OCI-LY7 (cell line): ENCODE measurements at regions not wholly inside any gene's neighbourhood (a gene's known extent, or its start where the extent isn't known, plus 50 kb on each side); places are given as distances from the start of the nearest gene placed in this dataset.

Experiments
- BruUV-seq: library from RNA; stranded (reverse); fragments of 400-500 nt; replicated peaks from 2 replicates; lab custom pipeline; 2021; lab: Mats Ljungman, UMichigan
- CTCF ChIA-PET: fragments of 300-600 bp; sonication (Branson Sonifier 250); formaldehyde crosslinking; loops from one replicate; lab custom pipeline; 2022; ENCODE audit warnings: antibody characterized with exemption; ENCODE audit not compliant: unreplicated experiment; lab: Charles Lee
- POLR2A ChIA-PET: fragments of 300-600 bp; sonication (Branson Sonifier 250); formaldehyde crosslinking; loops from one replicate; lab custom pipeline; 2022; ENCODE audit warnings: antibody characterized with exemption; lab: Charles Lee
- DNase-seq: peaks from one replicate; pipeline ENCODE4 v3.0.0-alpha.2; 2015; ENCODE audit warnings: low spot score
- H2AFZ ChIP-seq: fragments of 200-600 bp; sonication (generic), shearing (Covaris generic); 2 replicates; pipeline ENCODE4 v1.6.1; 2014; ENCODE audit warnings: mild to moderate bottlenecking, antibody characterized with exemption, low read length, moderate library complexity
- H3K27ac ChIP-seq: fragments of 200-600 bp; sonication (generic); 2 replicates; pipeline ENCODE4 v1.5.1; 2014; ENCODE audit warnings: mixed run types, low read depth, mild to moderate bottlenecking, moderate library complexity, low read length, inconsistent platforms; ENCODE audit not compliant: poor library complexity, severe bottlenecking
- H3K36me3 ChIP-seq: fragments of 200-600 bp; sonication (generic); 2 replicates; pipeline ENCODE4 v1.6.1; 2014; ENCODE audit warnings: mild to moderate bottlenecking, antibody characterized with exemption, low read length, moderate library complexity, mixed read lengths; ENCODE audit not compliant: insufficient read depth
- H3K4me1 ChIP-seq: fragments of 200-600 bp; sonication (generic); 2 replicates; pipeline ENCODE4 v1.5.1; 2014; ENCODE audit warnings: mild to moderate bottlenecking, low read length; ENCODE audit not compliant: insufficient read depth, poor library complexity, severe bottlenecking
- H3K4me2 ChIP-seq: fragments of 200-600 bp; sonication (generic); 2 replicates; pipeline ENCODE4 v1.6.1; 2014; ENCODE audit warnings: mild to moderate bottlenecking, low read length
- H3K4me3 ChIP-seq: fragments of 200-600 bp; sonication (generic); 2 replicates; pipeline ENCODE4 v1.5.1; 2014; ENCODE audit warnings: mild to moderate bottlenecking, low read depth, low read length; ENCODE audit not compliant: poor library complexity, severe bottlenecking
- H3K79me2 ChIP-seq: fragments of 200-600 bp; sonication (generic); 2 replicates; pipeline ENCODE4 v1.6.1; 2016; ENCODE audit warnings: low read depth, mild to moderate bottlenecking, low read length, moderate library complexity, mixed read lengths; ENCODE audit not compliant: insufficient read depth
- H3K9me2 ChIP-seq: fragments of 200-600 bp; sonication (generic); 2 replicates; pipeline ENCODE4 v1.6.1; 2016; ENCODE audit warnings: mild to moderate bottlenecking, low read length, mixed read lengths; ENCODE audit not compliant: insufficient read depth
- H3K9me3 ChIP-seq: fragments of 200-600 bp; sonication (generic); 2 replicates; pipeline ENCODE4 v1.6.1; 2014; ENCODE audit warnings: mild to moderate bottlenecking, mixed run types, low read length, mixed read lengths
- H4K20me1 ChIP-seq: fragments of 200-600 bp; sonication (generic); 2 replicates; pipeline ENCODE4 v1.6.1; 2014; ENCODE audit warnings: mild to moderate bottlenecking, antibody characterized with exemption, low read length, moderate library complexity, mixed read lengths; ENCODE audit not compliant: insufficient read depth
- EZH2phosphoT487 ChIP-seq: fragments of 200-600 bp; sonication (generic); IDR thresholded peaks from 2 replicates; pipeline ENCODE4 v1.6.1; 2018; ENCODE audit warnings: low read depth, borderline replicate concordance, mild to moderate bottlenecking, mixed run types, antibody characterized with exemption, low read length, moderate library complexity, mixed read lengths
- intact Hi-C: fragments of 100-400 bp; cut with micrococcal nuclease; formaldehyde crosslinking; loops from one replicate; pipeline ENCODE4 v1.10.0; 2022; ENCODE audit not compliant: unreplicated experiment
- TF ChIP-seq, protein P1 (sequence below): fragments of 200-600 bp; sonication (generic); conservative IDR thresholded peaks from 2 replicates; pipeline ENCODE4 v1.5.1; 2014; ENCODE audit warnings: mild to moderate bottlenecking, antibody characterized with exemption, low read length, moderate library complexity, mixed read lengths

DNA sequence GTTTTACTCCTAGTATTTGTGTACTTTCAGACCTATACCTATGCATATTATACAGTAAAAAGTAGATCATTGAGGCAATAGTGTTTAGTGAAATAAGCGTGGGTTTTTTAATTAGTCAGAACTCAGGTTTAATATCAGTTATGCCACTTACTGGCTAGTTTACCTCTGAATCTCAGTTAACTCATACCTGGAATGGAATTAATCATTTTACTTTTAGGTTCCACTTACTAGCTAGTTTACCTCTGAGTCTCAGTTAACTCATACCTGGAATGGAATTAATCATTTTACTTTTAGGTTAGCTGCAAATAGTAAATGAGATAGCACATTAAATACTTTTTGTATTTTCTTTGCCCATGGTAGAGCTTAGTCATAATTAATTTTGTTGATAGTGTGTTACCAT, 475.7 kb downstream of the CCER1 start:
- Histone ChIP-seq H3K4me3 (no peak overlapping the region), H3K9me3 (no peaks in the 10 kb centered on the region), H4K20me1 (no peaks in the 10 kb centered on the region), H2AFZ (no peak overlapping the region), H3K4me1 (no peaks in the 10 kb centered on the region), H3K36me3 (no peaks in the 10 kb centered on the region), H3K4me2 (no peak overlapping the region), H3K79me2 (no peaks in the 10 kb centered on the region), H3K27ac (no peak overlapping the region), H3K9me2 (no peaks in the 10 kb centered on the region)
- POLR2A ChIA-PET: interaction anchor here (1.6 kb wide), 1 partner anchor 11 kb away, joined by 4 read pairs; no protein-coding TSS in a partner anchor
- TF ChIP-seq, protein P1, sequence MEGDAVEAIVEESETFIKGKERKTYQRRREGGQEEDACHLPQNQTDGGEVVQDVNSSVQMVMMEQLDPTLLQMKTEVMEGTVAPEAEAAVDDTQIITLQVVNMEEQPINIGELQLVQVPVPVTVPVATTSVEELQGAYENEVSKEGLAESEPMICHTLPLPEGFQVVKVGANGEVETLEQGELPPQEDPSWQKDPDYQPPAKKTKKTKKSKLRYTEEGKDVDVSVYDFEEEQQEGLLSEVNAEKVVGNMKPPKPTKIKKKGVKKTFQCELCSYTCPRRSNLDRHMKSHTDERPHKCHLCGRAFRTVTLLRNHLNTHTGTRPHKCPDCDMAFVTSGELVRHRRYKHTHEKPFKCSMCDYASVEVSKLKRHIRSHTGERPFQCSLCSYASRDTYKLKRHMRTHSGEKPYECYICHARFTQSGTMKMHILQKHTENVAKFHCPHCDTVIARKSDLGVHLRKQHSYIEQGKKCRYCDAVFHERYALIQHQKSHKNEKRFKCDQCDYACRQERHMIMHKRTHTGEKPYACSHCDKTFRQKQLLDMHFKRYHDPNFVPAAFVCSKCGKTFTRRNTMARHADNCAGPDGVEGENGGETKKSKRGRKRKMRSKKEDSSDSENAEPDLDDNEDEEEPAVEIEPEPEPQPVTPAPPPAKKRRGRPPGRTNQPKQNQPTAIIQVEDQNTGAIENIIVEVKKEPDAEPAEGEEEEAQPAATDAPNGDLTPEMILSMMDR: no peak
- no peak for TF ChIP-seq EZH2phosphoT487
- DNase-seq: no peak
- intact Hi-C loops: no loop called here
- CTCF ChIA-PET: no interaction called here
- no TSS peak for BruUV-seq

- no peak overlapping the region for H3K27ac ChIP-seq
- TF ChIP-seq EZH2phosphoT487: no peak
- TF ChIP-seq, protein P1: no peak
- intact Hi-C loops: no loop called here
- ChIA-PET POLR2A (no interaction called here), CTCF (no interaction called here)
- H3K4me2 ChIP-seq: no peak overlapping the region
- H3K79me2 ChIP-seq: no peaks in the 10 kb centered on the region
- BruUV-seq: no TSS peak
- H4K20me1 ChIP-seq: no peaks in the 10 kb centered on the region
- H3K9me3 ChIP-seq: no peaks in the 10 kb centered on the region
- no peaks in the 10 kb centered on the region for H3K9me2 ChIP-seq
- no peaks in the 10 kb centered on the region for H3K4me1 ChIP-seq
- no peaks in the 10 kb centered on the region for H3K36me3 ChIP-seq
- DNase-seq: no peak
- H2AFZ ChIP-seq: no peak overlapping the region
- H3K4me3 ChIP-seq: no peak overlapping the region
Measured at GRCh38 chr12:90473831-90474230, 481.1 kb downstream of the CCER1 start.

- TF ChIP-seq, protein P1: no peak
- TF ChIP-seq EZH2phosphoT487: no peak
- H2AFZ ChIP-seq: no peak overlapping the region
- intact Hi-C loops: no loop called here
- DNase-seq: no peak
- H3K9me3 ChIP-seq: no peaks in the 10 kb centered on the region
- no peaks in the 10 kb centered on the region for H3K9me2 ChIP-seq
- no peaks in the 10 kb centered on the region for H4K20me1 ChIP-seq
- H3K4me2 ChIP-seq: no peak overlapping the region
- no peaks in the 10 kb centered on the region for H3K36me3 ChIP-seq
- CTCF ChIA-PET: no interaction called here
- H3K27ac ChIP-seq: no peak overlapping the region
- POLR2A ChIA-PET: no interaction called here
- no peak overlapping the region for H3K4me3 ChIP-seq
- no peaks in the 10 kb centered on the region for H3K79me2 ChIP-seq
- no peaks in the 10 kb centered on the region for H3K4me1 ChIP-seq
- BruUV-seq: no TSS peak
Measured at GRCh38 chr12:90460681-90461080, 494.3 kb downstream of the CCER1 start.
